ENCODE measurements at regions not wholly inside any gene's neighbourhood (a gene's known extent, or its start where the extent isn't known, plus 50 kb on each side); places are given as distances from the start of the nearest gene placed in this dataset.
A peak's percentile ranks its signal among the peaks of the same experiment; 100 is the strongest.

GRCh38 chr11:104602643-104603042, 295.6 kb downstream of the CASP12 start:
- no peak overlapping the region for H3K27ac ChIP-seq (ENCODE audit: low read depth, low read length)
- no peak overlapping the region for H3K14ac ChIP-seq (ENCODE audit: low read length)
- no peak overlapping the region for H2AFZ ChIP-seq (ENCODE audit: insufficient read depth, low read length, poor library complexity)
- no peak overlapping the region for H3K23ac ChIP-seq (ENCODE audit: low read length)
- peak; percentile 21 to 54 for DNase-seq
- H3K4me2 ChIP-seq (ENCODE audit: low read length): no peak overlapping the region
- no CpG with 5 or more reads among the region's 4 CpGs for WGBS (ENCODE audit: extremely low coverage, insufficient coverage, insufficient read length)
- H2AK5ac ChIP-seq (ENCODE audit: low read length): no peak overlapping the region
- H2BK120ac ChIP-seq (ENCODE audit: insufficient read depth, low read length, poor library complexity): no peak overlapping the region
- no peak overlapping the region for H3K18ac ChIP-seq (ENCODE audit: low read length)
- no peak overlapping the region for H3K9ac ChIP-seq (ENCODE audit: low read length)
- no peak overlapping the region for H3K4me3 ChIP-seq (ENCODE audit: low read depth, low read length)
- no peak overlapping the region for H4K12ac ChIP-seq (ENCODE audit: low read depth, low read length)
- no peaks in the 10 kb centered on the region for H3K4me1 ChIP-seq (ENCODE audit: control insufficient read depth in 1 of 2, insufficient read depth in 2 of 2, low read length in 2 of 2)
- H4K91ac ChIP-seq (ENCODE audit: low read depth, low read length): no peak overlapping the region
- no peak overlapping the region for H3K4ac ChIP-seq (ENCODE audit: low read depth, low read length)
- H3K27me3 ChIP-seq (ENCODE audit: insufficient read depth, low read length): no peaks in the 10 kb centered on the region
- no peaks in the 10 kb centered on the region for H3K9me3 ChIP-seq (ENCODE audit: insufficient read depth, low read depth, low read length)
- no peaks in the 10 kb centered on the region for H3K36me3 ChIP-seq (ENCODE audit: control insufficient read depth in 1 of 2, insufficient read depth in 2 of 2, low read length in 2 of 2)
- no peak overlapping the region for H2BK5ac ChIP-seq (ENCODE audit: low read depth, low read length, poor library complexity)
- H4K8ac ChIP-seq (ENCODE audit: low read depth, low read length): no peak overlapping the region
- H2BK12ac ChIP-seq (ENCODE audit: low read length): no peak overlapping the region
- H3K79me2 ChIP-seq (ENCODE audit: control insufficient read depth, insufficient read depth, low read length, poor library complexity): no peaks in the 10 kb centered on the region
- H3K79me1 ChIP-seq (ENCODE audit: low read length): no peaks in the 10 kb centered on the region

- Histone ChIP-seq H3K18ac (ENCODE audit: low read length) (no peak overlapping the region), H2AFZ (ENCODE audit: insufficient read depth, low read length, poor library complexity) (no peak overlapping the region), H3K27me3 (ENCODE audit: insufficient read depth, low read length) (no peaks in the 10 kb centered on the region), H3K4me2 (ENCODE audit: low read length) (no peak overlapping the region), H3K79me1 (ENCODE audit: low read length) (no peaks in the 10 kb centered on the region), H3K4ac (ENCODE audit: low read depth, low read length) (no peak overlapping the region), H2BK5ac (ENCODE audit: low read depth, low read length, poor library complexity) (no peak overlapping the region), H3K23ac (ENCODE audit: low read length) (no peak overlapping the region), H3K9ac (ENCODE audit: low read length) (no peak overlapping the region), H3K14ac (ENCODE audit: low read length) (no peak overlapping the region), H3K79me2 (ENCODE audit: control insufficient read depth, insufficient read depth, low read length, poor library complexity) (no peaks in the 10 kb centered on the region), H3K36me3 (ENCODE audit: control insufficient read depth in 1 of 2, insufficient read depth in 2 of 2, low read length in 2 of 2) (no peaks in the 10 kb centered on the region), H4K8ac (ENCODE audit: low read depth, low read length) (no peak overlapping the region), H3K9me3 (ENCODE audit: insufficient read depth, low read depth, low read length) (no peaks in the 10 kb centered on the region), H4K91ac (ENCODE audit: low read depth, low read length) (no peak overlapping the region), H2AK5ac (ENCODE audit: low read length) (no peak overlapping the region), H3K4me1 (ENCODE audit: control insufficient read depth in 1 of 2, insufficient read depth in 2 of 2, low read length in 2 of 2) (no peaks in the 10 kb centered on the region), H3K27ac (ENCODE audit: low read depth, low read length) (no peak overlapping the region), H2BK120ac (ENCODE audit: insufficient read depth, low read length, poor library complexity) (no peak overlapping the region), H3K4me3 (ENCODE audit: low read depth, low read length) (no peak overlapping the region), H2BK12ac (ENCODE audit: low read length) (no peak overlapping the region), H4K12ac (ENCODE audit: low read depth, low read length) (no peak overlapping the region)
- no CpG with 5 or more reads among the region's 2 CpGs for WGBS (ENCODE audit: extremely low coverage, insufficient coverage, insufficient read length)
- DNase-seq: no peak
These were observed 303.9 kb downstream of the CASP12 start for GRCh38 chr11:104594228-104594958.

- no peak overlapping the region for H3K18ac ChIP-seq (ENCODE audit: low read length)
- H3K14ac ChIP-seq (ENCODE audit: low read length): no peak overlapping the region
- no peaks in the 10 kb centered on the region for H3K79me2 ChIP-seq (ENCODE audit: control insufficient read depth, insufficient read depth, low read length, poor library complexity)
- H2BK5ac ChIP-seq (ENCODE audit: low read depth, low read length, poor library complexity): no peak overlapping the region
- no peaks in the 10 kb centered on the region for H3K4me1 ChIP-seq (ENCODE audit: control insufficient read depth in 1 of 2, insufficient read depth in 2 of 2, low read length in 2 of 2)
- H3K4me3 ChIP-seq (ENCODE audit: low read depth, low read length): no peak overlapping the region
- no peak overlapping the region for H2BK120ac ChIP-seq (ENCODE audit: insufficient read depth, low read length, poor library complexity)
- no peak overlapping the region for H4K8ac ChIP-seq (ENCODE audit: low read depth, low read length)
- H4K12ac ChIP-seq (ENCODE audit: low read depth, low read length): no peak overlapping the region
- H3K27ac ChIP-seq (ENCODE audit: low read depth, low read length): no peak overlapping the region
- H3K9me3 ChIP-seq (ENCODE audit: insufficient read depth, low read depth, low read length): no peaks in the 10 kb centered on the region
- no peak overlapping the region for H3K4ac ChIP-seq (ENCODE audit: low read depth, low read length)
- no peak overlapping the region for H2BK12ac ChIP-seq (ENCODE audit: low read length)
- H3K4me2 ChIP-seq (ENCODE audit: low read length): no peak overlapping the region
- H3K9ac ChIP-seq (ENCODE audit: low read length): no peak overlapping the region
- no peaks in the 10 kb centered on the region for H3K79me1 ChIP-seq (ENCODE audit: low read length)
- H2AFZ ChIP-seq (ENCODE audit: insufficient read depth, low read length, poor library complexity): no peak overlapping the region
- WGBS (ENCODE audit: extremely low coverage, insufficient coverage, insufficient read length): no CpG with 5 or more reads among the region's 1 CpG
- no peaks in the 10 kb centered on the region for H3K36me3 ChIP-seq (ENCODE audit: control insufficient read depth in 1 of 2, insufficient read depth in 2 of 2, low read length in 2 of 2)
- H3K23ac ChIP-seq (ENCODE audit: low read length): no peak overlapping the region
- H3K27me3 ChIP-seq (ENCODE audit: insufficient read depth, low read length): no peaks in the 10 kb centered on the region
- DNase-seq: no peak
- no peak overlapping the region for H4K91ac ChIP-seq (ENCODE audit: low read depth, low read length)
- H2AK5ac ChIP-seq (ENCODE audit: low read length): no peak overlapping the region
These were observed 309.3 kb downstream of the CASP12 start for GRCh38 chr11:104588970-104589369.

- no peak overlapping the region for H3K4me2 ChIP-seq (ENCODE audit: low read length)
- H4K91ac ChIP-seq (ENCODE audit: low read depth, low read length): no peak overlapping the region
- no peaks in the 10 kb centered on the region for H3K79me2 ChIP-seq (ENCODE audit: control insufficient read depth, insufficient read depth, low read length, poor library complexity)
- H3K4me3 ChIP-seq (ENCODE audit: low read depth, low read length): no peak overlapping the region
- no peak overlapping the region for H2BK120ac ChIP-seq (ENCODE audit: insufficient read depth, low read length, poor library complexity)
- no peaks in the 10 kb centered on the region for H3K4me1 ChIP-seq (ENCODE audit: control insufficient read depth in 1 of 2, insufficient read depth in 2 of 2, low read length in 2 of 2)
- no peak overlapping the region for H2AFZ ChIP-seq (ENCODE audit: insufficient read depth, low read length, poor library complexity)
- H3K27ac ChIP-seq (ENCODE audit: low read depth, low read length): no peak overlapping the region
- no peaks in the 10 kb centered on the region for H3K36me3 ChIP-seq (ENCODE audit: control insufficient read depth in 1 of 2, insufficient read depth in 2 of 2, low read length in 2 of 2)
- no peak overlapping the region for H2BK5ac ChIP-seq (ENCODE audit: low read depth, low read length, poor library complexity)
- no peak for DNase-seq
- H4K12ac ChIP-seq (ENCODE audit: low read depth, low read length): no peak overlapping the region
- no peaks in the 10 kb centered on the region for H3K79me1 ChIP-seq (ENCODE audit: low read length)
- H3K9ac ChIP-seq (ENCODE audit: low read length): no peak overlapping the region
- WGBS (ENCODE audit: extremely low coverage, insufficient coverage, insufficient read length): no CpG with 5 or more reads among the region's 2 CpGs
- no peak overlapping the region for H3K14ac ChIP-seq (ENCODE audit: low read length)
- no peaks in the 10 kb centered on the region for H3K27me3 ChIP-seq (ENCODE audit: insufficient read depth, low read length)
- H2AK5ac ChIP-seq (ENCODE audit: low read length): no peak overlapping the region
- no peak overlapping the region for H2BK12ac ChIP-seq (ENCODE audit: low read length)
- no peaks in the 10 kb centered on the region for H3K9me3 ChIP-seq (ENCODE audit: insufficient read depth, low read depth, low read length)
- no peak overlapping the region for H3K18ac ChIP-seq (ENCODE audit: low read length)
- H3K23ac ChIP-seq (ENCODE audit: low read length): no peak overlapping the region
- H4K8ac ChIP-seq (ENCODE audit: low read depth, low read length): no peak overlapping the region
- H3K4ac ChIP-seq (ENCODE audit: low read depth, low read length): no peak overlapping the region
These were observed 309.8 kb downstream of the CASP12 start for GRCh38 chr11:104588446-104588845.

All from trophoblast cell (in vitro differentiated cells and primary cell).